ENCODE measurements at regions not wholly inside any gene's neighbourhood (a gene's known extent, or its start where the extent isn't known, plus 50 kb on each side); places are given as distances from the start of the nearest gene placed in this dataset.

GRCh38 chr6:27667657-27668441 is 194.9 kb upstream of the ZNF184 start (continued):
- TF ChIP-seq REST (IDR thresholded peaks at IDR 0.05) (no peak), JUND (IDR thresholded peaks at IDR 0.05) (no peak)

GRCh38 chr6:27667016-27667656 is 194.2 kb upstream of the ZNF184 start:
- H3K9ac ChIP-seq (ENCODE audit: low read depth in 1 of 2, low read length in 2 of 2): no peak overlapping the region
- WGBS: 12% methylated on average over 14 of the region's 14 CpGs
- no peak overlapping the region for H3K27ac ChIP-seq (ENCODE audit: low read depth in 1 of 2, low read length in 2 of 2)
- peaks cover 0 to 13% (median 5%) of the 10 kb centered on the region in 4 donors for H3K9me3 ChIP-seq (ENCODE audit: control insufficient read depth in 4 of 4, low read length in 3 of 4)
- TF ChIP-seq MAX (IDR thresholded peaks at IDR 0.05): no peak
- TF ChIP-seq CTCF (IDR thresholded peaks at IDR 0.05; ENCODE audit: low read depth, low read length, missing input control): no peak
- no peak for TF ChIP-seq TAF1 (conservative IDR thresholded peaks at IDR 0.05)
- TF ChIP-seq ATF3 (IDR thresholded peaks at IDR 0.05): no peak
- TF ChIP-seq FOXA1 (IDR thresholded peaks at IDR 0.05): no peak
- TF ChIP-seq YY1 (IDR thresholded peaks at IDR 0.05): no peak
- TF ChIP-seq REST (IDR thresholded peaks at IDR 0.05): no peak
- TF ChIP-seq HNF4G (IDR thresholded peaks at IDR 0.05): no peak
- TF ChIP-seq RXRA (IDR thresholded peaks at IDR 0.05): no peak
- no peak for TF ChIP-seq ZBTB33 (IDR thresholded peaks at IDR 0.05)
- no peak for TF ChIP-seq SP1 (IDR thresholded peaks at IDR 0.05)
- TF ChIP-seq RAD21 (IDR thresholded peaks at IDR 0.05): no peak
- peaks cover 2 to 22% (median 9%) of the 10 kb centered on the region in 4 donors for H3K27me3 ChIP-seq (ENCODE audit: control insufficient read depth in 4 of 4, insufficient read depth in 4 of 4, low read length in 3 of 4)
- no peaks in the 10 kb centered on the region for H3K36me3 ChIP-seq (ENCODE audit: control insufficient read depth in 4 of 4, insufficient read depth in 3 of 4, low read depth in 1 of 4, low read length in 3 of 4)
- H3K4me3 ChIP-seq (ENCODE audit: low read depth in 1 of 3, low read length in 3 of 3): no peak overlapping the region
- DNase-seq (ENCODE audit: low spot score): no peak
- H3K4me1 ChIP-seq (ENCODE audit: control insufficient read depth in 4 of 4, insufficient read depth in 4 of 4, low read length in 3 of 4): no peaks in the 10 kb centered on the region
